K562 (cell line): ENCODE measurements at regions not wholly inside any gene's neighbourhood (a gene's known extent, or its start where the extent isn't known, plus 50 kb on each side); places are given as distances from the start of the nearest gene placed in this dataset.
A peak's percentile ranks its signal among the peaks of the same experiment; 100 is the strongest.

Source experiments
- ATF3 ChIP-seq, 2 experiments: fragments of 450-650 bp in 1 of 2; sonication (generic) in 1 of 2; formaldehyde crosslinking in 1 of 2; IDR thresholded peaks in 1 of 2; conservative IDR thresholded peaks in 1 of 2; 2 replicates each; pipeline versions ENCODE4 v1.6.1 to v1.8.1; 2016 to 2023; ENCODE audit warnings: mild to moderate bottlenecking in 2 of 2, moderate library complexity in 2 of 2, inconsistent platforms in 1 of 2, missing genetic modification reagents in 1 of 2
- EHMT2 ChIP-seq: fragments of 450-650 bp; IDR thresholded peaks from 2 replicates; pipeline ENCODE4 v1.6.1; 2018; ENCODE audit warnings: antibody characterized with exemption
- HIVEP1 ChIP-seq: fragments of 250-450 bp; sonication (Bioruptor Pico); IDR thresholded peaks from 2 replicates; pipeline ENCODE4 v1.4.0; 2020; ENCODE audit warnings: mild to moderate bottlenecking
- KLF1 ChIP-seq: fragments of 450-650 bp; IDR thresholded peaks from 2 replicates; pipeline ENCODE4 v1.6.1; 2016; ENCODE audit warnings: missing genetic modification characterization, missing compliant biosample characterization
- POLR2A ChIP-seq: fragments of 450-650 bp; conservative IDR thresholded peaks from 2 replicates; pipeline ENCODE4 v1.6.1; 2016
- TAF1 ChIP-seq: IDR thresholded peaks from 2 replicates; pipeline ENCODE4 v1.6.1; 2011; ENCODE audit warnings: mild to moderate bottlenecking, low read length, moderate library complexity; ENCODE audit not compliant: insufficient read depth, control insufficient read depth, severe bottlenecking; ENCODE audit errors: extremely low read depth
- THAP12 ChIP-seq: fragments of 250-450 bp; sonication (Bioruptor Pico); IDR thresholded peaks from 2 replicates; pipeline ENCODE4 v1.9.0; 2021; ENCODE audit warnings: mild to moderate bottlenecking, inconsistent platforms
- ZNF124 ChIP-seq: sonication (generic); formaldehyde crosslinking; IDR thresholded peaks from 2 replicates; pipeline ENCODE4 v1.8.1; 2022; ENCODE audit warnings: missing genetic modification reagents
- ZNF311 ChIP-seq: fragments of 250-450 bp; sonication (Bioruptor Pico); IDR thresholded peaks from 2 replicates; pipeline ENCODE4 v1.4.0; 2020; ENCODE audit warnings: mild to moderate bottlenecking, moderate library complexity
- ZNF766 ChIP-seq: fragments of 200-800 bp; sonication (Bioruptor generic); conservative IDR thresholded peaks from 2 replicates; pipeline ENCODE4 v1.6.1; 2016; ENCODE audit warnings: missing genetic modification characterization, missing compliant biosample characterization
- TF ChIP-seq, protein P1 (sequence below): fragments of 250-450 bp; sonication (Bioruptor Pico); IDR thresholded peaks from 2 replicates; pipeline ENCODE4 v1.5.0; 2022; ENCODE audit warnings: mild to moderate bottlenecking
- TF ChIP-seq, protein P2 (sequence below): fragments of 450-650 bp; IDR thresholded peaks from 2 replicates; pipeline ENCODE4 v1.6.1; 2016; ENCODE audit warnings: low read depth
- TF ChIP-seq, protein P3 (sequence below): IDR thresholded peaks from 2 replicates; pipeline ENCODE4 v1.6.1; 2014; ENCODE audit warnings: antibody characterized with exemption

- TF ChIP-seq, protein P1, sequence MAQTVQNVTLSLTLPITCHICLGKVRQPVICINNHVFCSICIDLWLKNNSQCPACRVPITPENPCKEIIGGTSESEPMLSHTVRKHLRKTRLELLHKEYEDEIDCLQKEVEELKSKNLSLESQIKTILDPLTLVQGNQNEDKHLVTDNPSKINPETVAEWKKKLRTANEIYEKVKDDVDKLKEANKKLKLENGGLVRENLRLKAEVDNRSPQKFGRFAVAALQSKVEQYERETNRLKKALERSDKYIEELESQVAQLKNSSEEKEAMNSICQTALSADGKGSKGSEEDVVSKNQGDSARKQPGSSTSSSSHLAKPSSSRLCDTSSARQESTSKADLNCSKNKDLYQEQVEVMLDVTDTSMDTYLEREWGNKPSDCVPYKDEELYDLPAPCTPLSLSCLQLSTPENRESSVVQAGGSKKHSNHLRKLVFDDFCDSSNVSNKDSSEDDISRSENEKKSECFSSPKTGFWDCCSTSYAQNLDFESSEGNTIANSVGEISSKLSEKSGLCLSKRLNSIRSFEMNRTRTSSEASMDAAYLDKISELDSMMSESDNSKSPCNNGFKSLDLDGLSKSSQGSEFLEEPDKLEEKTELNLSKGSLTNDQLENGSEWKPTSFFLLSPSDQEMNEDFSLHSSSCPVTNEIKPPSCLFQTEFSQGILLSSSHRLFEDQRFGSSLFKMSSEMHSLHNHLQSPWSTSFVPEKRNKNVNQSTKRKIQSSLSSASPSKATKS (CRISPR knock-in tag) = no peak
- no peak for TF ChIP-seq HIVEP1 (CRISPR knock-in tag)
- TF ChIP-seq KLF1 (tag) = no peak
- no peak for TF ChIP-seq THAP12
- TF ChIP-seq, protein P2, sequence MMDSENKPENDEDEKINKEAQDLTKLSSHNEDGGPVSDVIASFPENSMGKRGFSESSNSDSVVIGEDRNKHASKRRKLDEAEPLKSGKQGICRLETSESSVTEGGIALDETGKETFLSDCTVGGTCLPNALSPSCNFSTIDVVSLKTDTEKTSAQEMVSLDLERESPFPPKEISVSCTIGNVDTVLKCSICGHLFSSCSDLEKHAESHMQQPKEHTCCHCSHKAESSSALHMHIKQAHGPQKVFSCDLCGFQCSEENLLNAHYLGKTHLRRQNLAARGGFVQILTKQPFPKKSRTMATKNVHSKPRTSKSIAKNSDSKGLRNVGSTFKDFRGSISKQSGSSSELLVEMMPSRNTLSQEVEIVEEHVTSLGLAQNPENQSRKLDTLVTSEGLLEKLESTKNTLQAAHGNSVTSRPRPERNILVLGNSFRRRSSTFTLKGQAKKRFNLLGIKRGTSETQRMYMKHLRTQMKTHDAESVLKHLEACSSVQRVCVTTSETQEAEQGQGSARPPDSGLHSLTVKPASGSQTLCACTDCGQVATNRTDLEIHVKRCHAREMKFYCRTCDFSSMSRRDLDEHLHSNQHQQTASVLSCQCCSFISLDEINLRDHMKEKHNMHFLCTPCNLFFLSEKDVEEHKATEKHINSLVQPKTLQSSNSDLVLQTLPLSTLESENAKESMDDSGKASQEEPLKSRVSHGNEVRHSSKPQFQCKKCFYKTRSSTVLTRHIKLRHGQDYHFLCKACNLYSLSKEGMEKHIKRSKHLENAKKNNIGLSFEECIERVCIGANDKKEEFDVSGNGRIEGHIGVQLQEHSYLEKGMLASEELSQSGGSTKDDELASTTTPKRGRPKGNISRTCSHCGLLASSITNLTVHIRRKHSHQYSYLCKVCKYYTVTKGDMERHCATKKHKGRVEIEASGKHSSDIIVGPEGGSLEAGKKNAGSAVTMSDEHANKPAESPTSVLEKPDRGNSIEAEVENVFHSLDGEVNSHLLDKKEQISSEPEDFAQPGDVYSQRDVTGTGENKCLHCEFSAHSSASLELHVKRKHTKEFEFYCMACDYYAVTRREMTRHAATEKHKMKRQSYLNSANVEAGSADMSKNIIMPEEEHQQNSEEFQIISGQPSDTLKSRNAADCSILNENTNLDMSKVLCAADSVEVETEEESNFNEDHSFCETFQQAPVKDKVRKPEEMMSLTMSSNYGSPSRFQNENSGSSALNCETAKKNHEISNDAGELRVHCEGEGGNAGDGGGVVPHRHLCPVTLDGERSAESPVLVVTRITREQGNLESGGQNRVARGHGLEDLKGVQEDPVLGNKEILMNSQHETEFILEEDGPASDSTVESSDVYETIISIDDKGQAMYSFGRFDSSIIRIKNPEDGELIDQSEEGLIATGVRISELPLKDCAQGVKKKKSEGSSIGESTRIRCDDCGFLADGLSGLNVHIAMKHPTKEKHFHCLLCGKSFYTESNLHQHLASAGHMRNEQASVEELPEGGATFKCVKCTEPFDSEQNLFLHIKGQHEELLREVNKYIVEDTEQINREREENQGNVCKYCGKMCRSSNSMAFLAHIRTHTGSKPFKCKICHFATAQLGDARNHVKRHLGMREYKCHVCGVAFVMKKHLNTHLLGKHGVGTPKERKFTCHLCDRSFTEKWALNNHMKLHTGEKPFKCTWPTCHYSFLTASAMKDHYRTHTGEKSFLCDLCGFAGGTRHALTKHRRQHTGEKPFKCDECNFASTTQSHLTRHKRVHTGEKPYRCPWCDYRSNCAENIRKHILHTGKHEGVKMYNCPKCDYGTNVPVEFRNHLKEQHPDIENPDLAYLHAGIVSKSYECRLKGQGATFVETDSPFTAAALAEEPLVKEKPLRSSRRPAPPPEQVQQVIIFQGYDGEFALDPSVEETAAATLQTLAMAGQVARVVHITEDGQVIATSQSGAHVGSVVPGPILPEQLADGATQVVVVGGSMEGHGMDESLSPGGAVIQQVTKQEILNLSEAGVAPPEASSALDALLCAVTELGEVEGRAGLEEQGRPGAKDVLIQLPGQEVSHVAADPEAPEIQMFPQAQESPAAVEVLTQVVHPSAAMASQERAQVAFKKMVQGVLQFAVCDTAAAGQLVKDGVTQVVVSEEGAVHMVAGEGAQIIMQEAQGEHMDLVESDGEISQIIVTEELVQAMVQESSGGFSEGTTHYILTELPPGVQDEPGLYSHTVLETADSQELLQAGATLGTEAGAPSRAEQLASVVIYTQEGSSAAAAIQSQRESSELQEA = no peak
- no peak for TF ChIP-seq ZNF124 (CRISPR knock-in tag)
- no peak for TF ChIP-seq ZNF766
- TF ChIP-seq POLR2A = no peak
- no peak for TF ChIP-seq TAF1
- TF ChIP-seq, protein P3, sequence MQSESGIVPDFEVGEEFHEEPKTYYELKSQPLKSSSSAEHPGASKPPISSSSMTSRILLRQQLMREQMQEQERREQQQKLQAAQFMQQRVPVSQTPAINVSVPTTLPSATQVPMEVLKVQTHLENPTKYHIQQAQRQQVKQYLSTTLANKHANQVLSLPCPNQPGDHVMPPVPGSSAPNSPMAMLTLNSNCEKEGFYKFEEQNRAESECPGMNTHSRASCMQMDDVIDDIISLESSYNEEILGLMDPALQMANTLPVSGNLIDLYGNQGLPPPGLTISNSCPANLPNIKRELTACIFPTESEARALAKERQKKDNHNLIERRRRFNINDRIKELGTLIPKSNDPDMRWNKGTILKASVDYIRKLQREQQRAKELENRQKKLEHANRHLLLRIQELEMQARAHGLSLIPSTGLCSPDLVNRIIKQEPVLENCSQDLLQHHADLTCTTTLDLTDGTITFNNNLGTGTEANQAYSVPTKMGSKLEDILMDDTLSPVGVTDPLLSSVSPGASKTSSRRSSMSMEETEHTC = no peak
- no peak for TF ChIP-seq ATF3 (IDR thresholded peaks at IDR 0.05)
- no peak for TF ChIP-seq ATF3 (CRISPR knock-in tag; conservative IDR thresholded peaks at IDR 0.05)
- no peak for TF ChIP-seq EHMT2
- 0 out of 2 replicates have a peak, but pooled peaks have one; percentile 17 for TF ChIP-seq ZNF311 (CRISPR knock-in tag)
Observed at GRCh38 chr12:43237238-43237879, 314.6 kb downstream of the ADAMTS20 start (continued).
